GM21529 (cell line): ENCODE measurements at regions not wholly inside any gene's neighbourhood (a gene's known extent, or its start where the extent isn't known, plus 50 kb on each side); places are given as distances from the start of the nearest gene placed in this dataset.

Source experiments
- ATAC-seq: cut with Tn5 transposase; IDR thresholded peaks from one replicate; pipeline ENCODE4 v1.9.1; 2021; ENCODE audit not compliant: unreplicated experiment

DNA sequence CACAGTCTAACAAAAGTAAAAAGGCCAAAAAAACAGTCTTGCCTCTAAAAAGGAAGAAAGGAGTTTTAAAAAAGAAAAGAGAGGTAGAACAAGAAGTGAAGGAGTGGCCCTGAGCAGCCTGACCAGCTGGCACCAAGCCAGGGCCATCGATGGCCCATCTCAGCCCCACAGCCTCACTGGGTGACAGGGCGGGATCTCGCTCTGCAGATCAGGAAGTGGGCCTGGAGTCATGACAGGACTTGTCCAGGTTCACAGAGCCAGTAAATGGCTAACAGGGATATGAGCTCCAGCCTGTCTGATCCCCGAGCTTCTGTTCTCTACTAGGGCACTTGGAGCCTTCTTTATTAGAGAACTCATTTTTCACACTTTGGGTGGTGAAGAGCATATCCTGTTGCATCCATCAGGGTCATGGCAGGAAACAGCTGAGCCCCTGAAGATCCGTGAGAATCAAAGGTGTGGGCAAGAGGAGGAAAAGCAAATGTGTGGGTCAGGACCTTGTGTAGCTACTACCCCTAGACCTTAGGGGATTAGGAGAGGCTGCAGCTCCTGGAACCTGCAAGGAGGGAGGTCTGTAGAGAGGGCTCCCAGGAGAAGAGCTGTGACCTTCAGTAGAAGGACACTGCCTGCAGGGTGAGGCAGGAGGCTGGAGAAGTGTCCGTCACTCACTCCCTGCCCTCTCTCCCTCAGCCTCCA, 299.0 kb upstream of the MSX2 start:
- ATAC-seq: no peak

DNA sequence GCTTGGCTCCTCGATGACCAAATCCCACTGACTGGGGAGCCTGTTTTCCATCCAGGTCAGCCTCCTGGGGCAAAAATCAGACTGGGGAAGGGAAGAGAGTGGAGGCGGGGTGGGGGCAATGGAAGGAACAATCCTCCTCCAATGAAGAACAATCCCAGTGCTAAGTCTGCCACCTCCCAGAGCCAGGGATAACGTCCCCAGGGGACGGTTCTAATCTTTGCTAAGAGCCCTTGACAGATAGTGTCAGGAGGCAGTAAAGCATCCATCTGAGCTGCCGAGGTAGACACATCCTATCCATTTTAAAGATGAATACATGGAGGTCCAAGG, 298.5 kb upstream of the MSX2 start:
- ATAC-seq: no peak

DNA sequence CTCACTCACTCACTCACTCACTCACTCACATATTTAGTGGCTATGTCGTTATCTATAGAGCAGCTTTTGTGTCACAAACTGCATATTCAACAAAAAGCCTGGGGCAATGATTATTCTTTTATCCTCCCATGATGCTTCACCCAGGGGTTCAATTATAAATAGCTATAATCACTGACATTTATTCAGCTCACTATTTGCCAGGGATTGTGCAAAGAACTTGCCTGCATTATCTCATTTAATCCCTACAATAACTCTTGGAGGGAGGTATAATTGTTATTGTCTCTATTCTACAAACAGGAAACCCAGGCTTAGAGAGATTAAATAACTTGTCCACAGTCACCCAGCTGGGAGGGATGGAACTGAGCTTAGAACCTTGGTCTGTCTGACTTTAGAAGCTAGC, 298.0 kb upstream of the MSX2 start:
- ATAC-seq: no peak

DNA sequence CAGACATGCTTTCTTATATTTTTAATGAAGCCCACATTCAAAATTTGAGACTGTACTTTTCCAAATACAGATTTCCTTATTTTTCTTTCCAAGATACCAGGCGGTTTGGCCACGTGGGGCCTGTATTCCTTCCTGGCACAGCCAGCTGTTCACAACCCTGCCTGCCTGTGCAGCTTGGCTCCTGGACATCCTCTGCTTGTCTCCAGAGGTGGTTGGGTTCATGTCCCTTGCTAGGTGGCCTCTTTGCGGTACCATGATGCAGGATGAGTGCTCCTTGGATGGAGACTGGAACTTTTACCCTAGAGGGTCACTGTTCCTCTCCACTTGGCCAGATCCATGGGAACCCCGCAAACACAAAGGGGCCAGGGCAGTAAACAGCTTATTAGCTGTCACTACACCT, 297.5 kb upstream of the MSX2 start:
- ATAC-seq: no peak

DNA sequence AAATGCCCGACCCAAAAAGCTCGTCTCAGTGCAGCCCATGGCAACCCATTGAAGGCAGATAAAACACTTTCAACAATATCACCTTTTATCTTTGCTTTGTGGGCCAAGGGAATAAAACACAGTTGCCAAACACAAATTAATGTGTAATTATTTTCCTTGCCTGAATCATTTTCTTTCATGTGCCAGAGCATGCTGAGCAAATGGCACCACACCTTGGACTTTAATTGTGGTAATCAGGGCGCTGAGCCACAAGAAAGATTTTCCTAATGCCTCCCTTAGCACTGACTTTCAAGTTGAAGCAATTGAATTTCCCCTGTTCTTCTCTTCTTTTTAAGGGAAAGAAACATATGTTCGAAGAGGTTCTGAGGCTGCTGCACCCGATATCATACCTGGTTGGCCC, 297.1 kb upstream of the MSX2 start:
- no peak for ATAC-seq

DNA sequence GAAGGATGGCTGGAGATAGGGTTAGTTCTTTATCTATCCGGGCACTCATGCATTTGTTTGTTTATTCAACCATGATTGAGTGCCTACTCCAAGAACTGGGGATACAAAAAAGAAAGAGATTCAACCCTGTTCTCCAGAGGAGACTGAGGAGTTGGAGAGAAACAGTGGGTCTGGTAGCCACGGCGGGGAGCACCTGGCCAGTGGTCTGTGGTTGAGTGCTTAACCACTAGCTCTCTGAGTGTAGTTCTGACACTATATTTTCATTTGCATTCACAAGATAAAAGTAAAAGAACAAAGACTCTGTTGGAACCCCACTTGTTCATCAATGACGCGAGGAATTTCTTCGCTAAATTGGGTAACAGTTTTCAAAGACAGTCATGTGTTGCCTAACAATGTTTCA, 295.5 kb upstream of the MSX2 start:
- ATAC-seq: no peak

DNA sequence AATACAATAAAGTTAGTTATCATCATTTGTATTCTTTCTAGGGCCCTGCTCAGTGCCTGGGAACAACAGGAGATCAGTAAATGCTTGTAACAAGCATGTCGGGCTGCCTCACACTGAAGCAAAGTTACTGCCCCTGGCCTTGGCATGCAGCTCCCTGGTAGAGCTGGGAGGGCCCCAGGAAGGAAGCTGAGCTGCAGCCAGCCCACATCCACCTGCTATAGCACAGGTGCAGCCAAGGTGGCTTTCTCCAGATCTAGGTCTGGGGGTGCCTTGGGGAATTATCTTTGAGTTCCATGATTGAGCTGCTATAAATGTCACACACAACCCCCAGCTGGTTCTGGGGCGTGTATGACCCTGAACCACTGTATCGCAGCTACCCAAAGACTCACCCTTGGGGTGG, 293.4 kb upstream of the MSX2 start:
- no peak for ATAC-seq

DNA sequence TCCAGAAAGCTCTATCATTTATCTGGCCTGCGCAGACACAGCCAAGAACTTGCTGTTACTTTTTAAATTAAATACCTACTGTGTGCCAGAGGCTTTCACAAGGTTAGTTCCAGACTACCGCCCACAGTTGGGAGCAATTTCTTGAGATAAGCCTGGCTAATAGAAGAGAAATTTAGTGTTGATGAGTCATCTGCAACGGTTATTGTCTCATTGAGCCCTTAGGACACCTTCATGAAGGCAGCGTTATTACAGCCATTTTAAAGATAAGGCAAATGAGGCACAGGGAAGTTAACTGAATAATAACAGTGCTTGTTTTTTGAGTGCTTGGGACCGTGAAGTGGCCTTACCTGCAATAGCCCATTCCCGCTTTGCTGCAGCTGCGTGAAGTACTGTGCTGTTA, 292.9 kb upstream of the MSX2 start:
- no peak for ATAC-seq

DNA sequence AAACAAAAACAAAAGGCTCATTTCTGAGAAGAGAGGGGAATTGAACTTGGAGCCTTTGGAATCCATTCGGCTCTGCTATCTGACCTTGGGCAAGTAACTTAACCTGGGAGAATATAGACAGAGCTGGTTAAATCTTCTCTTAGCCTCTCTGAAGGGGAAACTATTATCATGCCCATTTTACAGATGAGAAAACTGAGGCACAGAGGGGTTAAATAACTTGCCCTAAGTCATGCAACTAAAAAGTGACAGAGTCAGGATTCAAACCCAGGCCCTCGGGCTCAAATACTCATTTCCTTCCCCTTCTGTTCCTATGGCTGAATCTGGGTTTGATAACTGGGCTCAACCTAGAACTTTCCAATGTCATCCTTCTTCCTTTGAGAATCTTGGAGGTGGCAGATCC, 291.3 kb upstream of the MSX2 start:
- no peak for ATAC-seq

DNA sequence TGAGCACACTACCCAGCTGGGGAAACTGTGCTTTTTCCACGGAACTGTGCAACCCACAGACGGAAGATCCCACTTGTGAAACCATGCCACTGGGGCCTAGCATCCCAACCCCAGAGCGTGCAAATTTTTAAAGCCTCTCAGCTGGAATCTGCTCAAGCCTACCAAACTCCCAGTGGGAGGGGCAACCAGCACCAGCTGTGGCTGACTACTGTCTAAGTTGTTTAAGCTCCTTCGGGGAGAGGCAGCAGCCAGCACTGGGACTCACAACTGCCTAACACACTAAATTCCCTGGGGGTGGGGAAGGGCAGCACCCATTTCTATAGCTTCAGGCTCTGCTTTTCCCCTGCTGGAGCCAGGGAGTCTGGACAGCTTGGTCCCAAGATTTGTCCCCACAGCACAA, 287.6 kb upstream of the MSX2 start:
- ATAC-seq: no peak

DNA sequence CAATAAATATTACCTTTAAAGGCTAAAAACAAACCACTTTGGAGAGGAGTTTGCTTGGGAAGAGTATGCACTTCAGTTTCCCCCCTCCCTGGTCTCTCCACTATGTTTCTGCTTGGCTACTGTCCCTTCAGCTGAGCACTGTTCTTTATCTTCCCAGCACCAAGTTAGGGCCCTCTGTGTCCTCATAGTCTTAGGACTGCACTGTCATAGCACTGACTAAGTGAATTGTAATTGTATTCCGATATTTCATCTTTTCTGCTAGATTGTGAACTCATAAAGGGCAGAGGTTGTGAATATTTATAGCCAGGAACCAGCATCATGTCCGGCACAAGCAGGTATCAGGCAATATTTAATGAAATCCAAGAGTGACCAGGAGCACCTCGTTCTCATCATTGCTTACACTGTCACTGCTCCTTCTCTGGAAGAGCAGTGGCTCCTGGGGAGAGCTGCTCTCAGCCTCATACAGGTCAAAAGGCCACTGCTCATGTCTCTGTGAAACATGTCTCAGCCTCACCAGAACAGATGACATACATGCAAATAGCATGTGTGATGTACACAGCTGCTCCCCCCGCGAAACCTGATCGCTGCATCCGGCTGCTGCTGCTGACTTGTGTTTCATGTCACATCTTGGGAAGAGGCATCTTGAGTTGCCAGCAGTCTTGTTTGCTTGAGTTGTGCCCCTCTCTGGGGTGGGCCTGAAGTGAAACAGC, 279.7 kb upstream of the MSX2 start:
- ATAC-seq: no peak

DNA sequence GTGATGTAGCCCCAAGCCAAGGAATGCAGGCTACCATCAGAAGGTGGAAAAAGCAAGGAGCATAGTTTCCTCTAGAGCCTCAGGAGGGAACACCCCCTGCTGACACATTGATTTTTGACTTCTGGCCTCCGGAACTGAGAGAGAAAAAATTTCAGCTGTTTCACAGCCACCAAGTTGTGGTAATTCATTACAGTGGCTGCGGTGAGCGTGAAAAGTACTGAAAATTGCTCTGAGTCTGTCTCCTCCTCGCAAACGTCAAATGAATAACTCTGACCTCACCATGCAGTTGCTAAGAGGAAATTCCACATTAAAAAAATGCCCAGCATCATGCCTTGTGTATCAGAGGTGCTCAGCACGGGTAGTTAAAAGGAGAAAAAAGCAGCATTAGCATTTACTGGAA, 277.9 kb upstream of the MSX2 start:
- ATAC-seq: no peak

DNA sequence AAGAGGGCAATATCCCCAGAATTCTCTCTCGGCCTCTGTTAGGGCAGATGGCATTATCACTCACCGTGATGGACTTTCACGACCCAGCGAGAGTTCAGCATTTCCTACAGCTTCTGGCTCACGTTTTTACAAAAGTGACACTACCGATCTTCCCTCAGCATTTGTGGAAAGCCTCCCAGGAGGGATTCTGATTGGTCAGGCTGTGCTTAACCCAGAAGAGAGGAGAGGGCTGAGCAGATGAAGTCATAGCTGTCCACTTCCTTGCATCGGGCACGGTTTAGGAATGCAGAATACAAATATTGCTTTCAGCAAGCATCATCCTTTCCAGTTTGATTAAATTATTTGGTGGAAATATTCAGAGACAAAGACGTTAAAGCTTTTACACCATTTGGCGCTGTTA, 277.4 kb upstream of the MSX2 start:
- ATAC-seq: no peak

DNA sequence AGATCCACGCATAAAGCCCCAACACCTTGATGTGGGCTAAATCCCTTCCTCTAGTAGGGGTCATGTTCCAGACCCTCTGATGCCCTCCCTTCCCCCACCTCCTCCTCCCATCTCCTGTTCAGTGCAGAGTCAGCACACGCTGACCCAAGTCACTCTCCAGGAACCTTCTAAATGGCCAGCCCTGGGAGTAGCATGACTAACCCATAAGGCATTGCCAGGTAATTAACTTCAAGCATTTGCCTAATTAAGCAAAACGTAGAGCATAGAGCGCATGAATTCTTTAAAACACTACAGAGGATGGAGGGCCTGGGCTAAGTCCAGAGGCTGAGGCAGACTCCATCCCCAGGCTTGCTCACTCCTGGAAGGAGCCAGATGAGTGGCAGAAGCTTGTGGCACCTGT, 276.3 kb upstream of the MSX2 start:
- no peak for ATAC-seq

DNA sequence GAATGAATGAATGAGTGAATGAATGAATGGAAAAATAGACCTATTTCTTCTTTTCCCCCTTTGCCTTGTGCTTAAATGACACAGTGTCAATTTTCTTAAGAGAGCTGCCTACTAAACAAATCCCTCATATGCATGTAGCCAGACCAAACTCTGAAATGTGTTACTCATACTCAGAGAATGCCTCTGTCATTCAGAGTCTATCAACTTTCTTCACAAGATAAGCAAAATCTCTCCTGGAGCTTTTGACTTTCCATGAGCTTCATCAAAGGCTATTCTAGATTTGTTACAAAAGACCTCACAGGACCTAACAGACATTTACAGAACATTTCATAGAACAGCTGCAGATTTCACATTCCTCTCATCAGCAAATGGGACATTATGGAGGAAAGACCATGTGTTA, 275.7 kb upstream of the MSX2 start:
- ATAC-seq: no peak

DNA sequence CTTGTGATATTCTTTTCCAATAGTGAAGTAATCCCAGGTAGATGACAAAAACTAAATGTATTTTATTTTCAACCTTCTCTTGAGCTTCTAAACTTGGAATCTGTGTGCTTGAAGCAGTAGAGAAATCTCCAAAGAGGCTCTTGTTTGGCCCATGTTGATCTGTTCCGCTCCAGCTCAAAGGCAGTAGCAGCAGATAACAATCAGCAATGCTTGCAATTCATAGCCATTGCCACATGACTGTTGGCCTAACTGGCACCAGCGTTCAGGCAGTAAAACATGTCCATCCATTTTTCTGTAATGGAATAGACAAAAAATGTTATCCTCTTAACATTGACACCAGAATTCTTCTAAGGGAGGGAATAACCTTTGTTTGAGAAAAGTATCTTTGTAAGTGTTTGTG, 270.7 kb upstream of the MSX2 start:
- no peak for ATAC-seq

DNA sequence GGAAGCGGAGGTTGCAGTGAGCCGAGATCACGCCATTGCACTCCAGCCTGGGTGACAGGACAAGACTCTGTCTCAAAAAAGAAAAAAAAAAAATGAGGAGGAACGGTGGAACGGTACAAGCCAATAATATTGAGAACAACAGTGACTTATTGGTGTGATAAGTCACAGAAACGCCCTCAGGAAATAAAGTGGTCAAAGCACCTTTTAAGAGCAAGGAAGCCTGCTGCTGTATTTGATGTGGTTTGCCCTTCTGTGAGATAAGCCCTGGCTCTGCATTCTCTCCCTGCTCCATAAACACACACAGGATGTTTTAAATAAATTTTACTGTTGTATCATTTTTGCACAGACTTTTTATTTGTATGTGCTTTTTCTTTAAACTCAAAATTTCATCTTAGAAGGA, 269.9 kb upstream of the MSX2 start:
- no peak for ATAC-seq

DNA sequence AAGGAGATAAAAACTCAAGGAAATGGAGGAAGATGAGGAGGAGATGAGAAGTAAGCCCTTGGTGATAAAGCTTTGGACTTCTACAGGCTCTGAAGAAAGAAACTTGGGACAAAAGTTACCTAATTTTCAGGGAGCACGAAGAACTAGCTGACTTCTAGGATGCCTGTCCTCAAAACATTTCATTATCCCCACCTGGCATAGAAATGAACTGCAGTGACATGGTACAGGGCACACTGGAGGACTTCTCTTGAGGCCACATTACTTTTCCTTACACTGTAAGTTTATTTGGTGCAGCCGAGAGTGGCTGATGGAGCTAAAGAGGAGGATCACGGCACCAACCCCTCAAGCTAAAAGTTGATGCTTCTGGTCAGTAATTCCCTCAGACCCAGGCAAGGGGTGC, 269.5 kb upstream of the MSX2 start:
- no peak for ATAC-seq

DNA sequence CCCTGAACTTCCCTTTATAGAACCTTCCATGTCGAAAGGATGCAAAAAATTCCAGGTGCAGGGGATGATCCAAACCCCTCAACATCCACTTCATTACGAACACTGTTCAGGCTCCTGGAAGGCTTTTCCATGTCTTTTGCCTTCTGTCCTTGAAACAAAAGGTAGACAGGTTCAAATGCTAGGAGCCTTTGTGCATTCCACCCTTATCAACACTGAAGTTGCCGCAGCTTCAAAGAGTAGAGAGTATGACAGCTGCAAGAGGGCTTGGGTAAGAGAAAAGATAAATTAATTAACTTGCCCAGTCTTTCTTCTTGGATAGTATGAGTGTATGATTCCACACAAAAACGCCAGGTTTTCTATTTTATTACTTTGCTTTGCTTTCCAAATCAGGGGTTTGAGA, 269.1 kb upstream of the MSX2 start:
- ATAC-seq: no peak

DNA sequence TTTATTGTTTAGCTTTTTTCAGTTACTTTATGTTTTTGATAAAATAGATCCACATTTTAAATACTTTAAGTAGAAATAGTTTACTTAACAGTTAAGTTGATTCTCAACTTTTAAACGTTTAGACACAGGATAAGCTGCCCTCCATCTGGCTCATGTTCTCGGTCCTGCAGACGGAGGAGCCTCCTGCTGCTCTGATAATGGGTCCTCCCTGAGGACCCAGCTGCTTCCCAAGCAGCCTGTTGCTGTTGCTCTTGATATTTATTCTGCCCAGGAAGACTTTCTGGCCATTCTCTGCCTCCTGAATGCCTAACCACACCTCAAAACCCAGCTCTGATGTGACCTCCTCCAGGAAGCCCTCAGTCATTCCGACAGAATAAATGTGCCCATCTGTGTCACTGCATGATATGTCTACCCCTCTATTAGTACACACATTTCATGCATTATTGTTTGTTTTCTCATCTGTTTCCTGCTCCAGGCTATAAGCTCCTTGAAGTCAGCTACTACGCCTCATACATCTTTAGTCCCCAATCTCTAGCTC, 267.2 kb upstream of the MSX2 start:
- no peak for ATAC-seq

DNA sequence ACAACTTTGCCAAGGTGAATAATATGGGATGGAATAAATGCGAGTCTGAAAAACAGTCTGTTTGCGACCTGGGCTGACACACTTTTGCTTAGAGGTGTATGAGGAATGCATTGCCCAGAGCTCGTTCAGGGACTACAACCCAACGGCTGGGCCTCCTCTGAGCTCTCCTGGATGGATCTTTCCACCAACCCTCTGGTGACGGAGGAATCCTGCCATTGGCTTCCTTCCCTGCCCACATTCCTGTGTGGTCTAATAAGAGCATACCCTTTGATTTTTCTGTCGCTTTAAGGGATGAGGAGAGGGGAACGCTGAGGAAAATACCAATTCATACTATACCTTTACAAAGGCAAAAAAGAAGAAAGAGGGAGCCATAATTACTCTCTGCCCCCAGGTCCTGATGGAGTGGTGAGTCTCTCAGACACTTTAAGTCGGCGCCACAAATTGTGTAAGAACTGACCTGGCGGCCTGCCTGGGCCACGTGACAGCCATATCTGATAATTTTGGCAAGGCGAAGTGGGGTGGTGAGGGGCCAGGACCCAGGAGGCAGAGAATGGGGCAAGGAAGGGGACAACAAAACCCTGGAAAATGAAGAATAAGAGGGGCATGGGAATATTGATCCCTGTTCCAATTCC, 265.2 kb upstream of the MSX2 start:
- no peak for ATAC-seq

DNA sequence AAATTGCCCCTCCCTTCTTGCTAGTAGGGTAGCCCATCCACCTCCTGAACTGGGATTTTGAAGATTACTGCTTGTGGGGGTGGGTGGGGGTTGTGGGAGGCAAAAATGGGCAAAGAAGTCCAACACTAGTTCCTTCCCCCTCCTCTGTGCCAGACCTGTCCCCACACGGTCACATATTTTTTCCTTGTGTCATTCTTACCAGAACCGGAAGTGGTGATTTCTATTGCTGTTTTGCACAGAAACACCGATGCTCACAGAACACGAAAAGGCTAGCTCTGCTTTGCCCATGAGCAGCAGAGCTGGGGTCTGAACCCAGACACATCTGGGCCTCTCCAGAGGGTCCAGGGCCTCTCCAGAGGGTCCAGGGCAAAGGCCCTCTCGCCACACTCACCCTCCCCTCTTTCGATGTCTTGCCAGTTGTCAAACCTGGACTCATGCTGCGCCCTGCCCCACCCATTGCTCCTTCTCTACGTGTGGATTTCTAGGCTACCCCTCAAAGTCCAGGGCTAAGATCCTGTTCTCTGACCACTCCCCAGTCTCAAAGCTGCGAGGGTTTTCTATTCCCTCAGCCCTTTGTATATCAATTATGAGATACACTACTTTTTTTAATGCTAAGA, 264.4 kb upstream of the MSX2 start:
- no peak for ATAC-seq
